CD4-positive, alpha-beta T cell treated with Interleukin-15 for 4 hours (primary cell): ENCODE measurements at regions not wholly inside any gene's neighbourhood (a gene's known extent, or its start where the extent isn't known, plus 50 kb on each side); places are given as distances from the start of the nearest gene placed in this dataset.
"Not testable (repeated sequence)": the region's sequence is repeated elsewhere in the genome, so short reads cannot be mapped to it uniquely, and the experiment has no call there.

Experiments used
- DNase-seq: peaks from one replicate; pipeline ENCODE4 v3.0.0-alpha.2; 2020; ENCODE audit warnings: low spot score

GRCh38 chr1:243074224-243074623 lies 180.9 kb downstream of the CEP170 start:
- DNase-seq = not testable (repeated sequence)

DNA sequence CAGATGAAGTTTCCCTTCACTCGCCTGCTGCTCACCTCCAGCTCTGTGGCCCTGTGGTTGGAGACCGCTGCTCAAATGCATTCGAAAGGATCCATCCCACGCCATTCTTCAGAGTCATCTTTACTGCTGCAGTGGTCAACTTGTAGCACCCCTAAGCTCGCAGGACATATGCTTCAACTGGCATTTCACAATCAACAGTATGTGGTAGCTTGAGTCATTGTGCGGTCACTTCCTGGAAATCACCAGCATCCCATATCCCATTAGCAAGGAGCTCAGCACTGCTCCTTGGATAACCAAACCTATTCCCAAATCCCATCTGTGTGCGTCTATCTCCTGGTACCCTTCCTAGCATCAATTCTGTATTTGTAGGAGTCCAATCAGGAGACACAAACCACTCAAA lies 188.0 kb downstream of the CEP170 start:
- not testable (repeated sequence) for DNase-seq

DNA sequence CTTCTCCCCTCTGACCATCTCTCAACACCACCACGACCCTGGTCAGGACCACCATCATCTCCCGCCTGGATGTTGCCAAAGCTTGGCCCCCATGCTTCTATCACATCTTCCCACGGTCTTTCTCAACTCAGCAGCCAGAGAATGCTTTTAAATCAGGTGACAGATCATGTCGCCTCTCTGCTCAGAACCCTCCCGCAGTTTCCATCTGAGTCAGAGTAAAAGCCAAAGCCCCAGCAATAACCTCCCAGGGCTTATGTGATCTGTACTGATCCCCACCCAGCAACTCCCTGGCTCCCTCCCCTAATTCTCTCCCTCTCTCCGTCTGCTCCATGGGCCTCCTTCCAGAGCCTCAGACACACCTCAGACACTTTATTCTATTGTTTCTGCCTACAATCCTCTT lies 193.1 kb downstream of the CEP170 start:
- not testable (repeated sequence) for DNase-seq

- not testable (repeated sequence) for DNase-seq
Observed at GRCh38 chr1:243055510-243055909, 199.6 kb downstream of the CEP170 start.

DNA sequence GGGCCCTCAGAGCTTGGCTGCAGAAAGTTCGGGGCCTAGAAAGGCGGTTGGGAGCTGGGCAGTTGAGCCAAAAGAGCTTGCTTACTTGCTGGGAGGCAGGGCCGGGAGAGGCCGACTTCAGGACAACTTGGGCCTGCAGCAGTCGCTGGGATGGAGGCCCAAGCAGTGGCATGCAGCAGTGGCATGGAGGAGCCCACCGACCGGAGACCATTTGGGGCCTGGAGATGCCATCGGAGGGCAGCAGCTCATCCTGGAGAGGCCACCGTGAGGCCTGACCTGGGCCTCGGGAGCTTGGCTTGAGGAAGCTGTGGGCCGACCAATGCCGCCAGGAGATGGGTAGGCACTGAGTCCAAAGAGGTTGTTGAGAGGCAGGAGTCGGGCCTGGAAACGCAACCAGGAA lies 200.0 kb downstream of the CEP170 start:
- not testable (repeated sequence) for DNase-seq

- not testable (repeated sequence) for DNase-seq
Observed at GRCh38 chr1:243054681-243055080, 200.4 kb downstream of the CEP170 start.

DNA sequence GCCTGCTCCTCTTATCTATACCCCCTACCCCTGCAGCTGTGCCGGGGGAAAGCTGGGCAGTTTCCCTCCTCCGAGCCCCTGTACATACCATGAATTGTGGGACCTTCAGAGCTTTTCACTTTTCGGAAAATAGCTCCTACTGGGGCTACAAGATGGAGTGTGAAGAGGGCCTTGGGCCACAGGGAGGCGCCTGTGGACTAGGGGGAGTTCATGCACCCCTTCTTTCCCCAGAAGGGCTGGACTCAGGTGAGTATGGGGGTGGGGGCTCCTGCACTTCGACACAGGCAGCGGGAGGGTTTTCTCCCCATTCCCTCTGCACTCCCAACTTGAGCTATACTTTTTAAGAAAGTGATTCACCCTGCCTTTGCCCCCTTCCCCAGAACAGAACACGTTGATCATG lies 202.0 kb downstream of the CEP170 start:
- not testable (repeated sequence) for DNase-seq

DNA sequence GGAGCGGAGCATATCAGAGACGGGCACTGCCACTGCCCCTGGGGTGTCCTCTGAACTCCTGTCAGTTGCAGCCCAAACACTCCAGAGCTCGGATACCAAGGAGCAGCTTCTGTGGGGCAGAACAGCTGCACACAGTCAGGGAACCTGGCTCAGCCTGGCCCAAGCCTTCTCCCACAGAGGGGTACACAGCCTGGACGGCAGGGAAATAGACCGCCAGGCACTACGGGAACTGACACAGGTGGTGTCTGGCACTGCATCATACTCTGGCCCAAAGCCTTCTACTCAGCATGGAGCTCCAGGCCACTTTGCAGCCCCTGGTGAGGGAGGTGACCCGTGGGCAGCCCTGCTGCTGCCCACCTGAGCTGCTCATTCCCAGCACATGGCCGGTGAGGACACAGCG lies 204.5 kb downstream of the CEP170 start:
- DNase-seq = not testable (repeated sequence)

DNA sequence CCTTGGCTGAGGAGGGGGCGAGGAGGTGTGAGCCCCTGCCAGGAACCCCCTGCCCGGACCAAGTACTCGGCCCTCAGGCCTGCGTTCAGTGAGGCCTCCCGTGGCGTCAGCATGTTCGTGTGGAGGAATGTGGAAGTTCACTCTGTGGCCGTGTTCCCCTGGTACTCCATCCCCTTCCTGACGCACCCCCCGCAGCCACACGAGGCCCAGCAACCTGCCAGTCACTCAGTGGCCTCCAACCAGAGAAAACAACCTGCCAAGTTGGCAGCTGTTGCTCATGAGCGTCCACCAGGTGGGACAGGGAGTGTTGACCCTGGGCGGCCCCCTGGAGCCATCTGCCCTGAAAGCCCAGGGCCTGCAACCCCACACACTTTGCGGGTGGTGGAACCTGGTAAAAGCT lies 205.4 kb downstream of the CEP170 start:
- not testable (repeated sequence) for DNase-seq

DNA sequence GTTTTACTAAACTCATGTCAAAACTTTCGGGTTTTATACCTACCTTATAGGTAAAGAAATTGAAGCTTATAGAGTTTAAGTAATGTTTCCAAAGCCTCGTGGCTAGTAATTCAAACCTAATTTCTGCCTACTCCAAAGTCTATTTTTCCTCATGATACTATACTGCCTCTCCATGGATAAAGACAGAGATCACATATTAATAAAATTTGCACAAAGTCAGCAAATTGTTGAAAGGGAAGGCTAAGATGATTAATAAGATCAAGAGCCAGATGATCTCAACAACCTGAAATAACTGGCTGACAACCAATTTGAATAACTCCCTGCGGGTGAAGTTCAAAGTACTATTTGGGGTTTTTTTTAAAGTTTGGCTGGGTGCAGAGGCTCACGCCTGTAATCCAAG lies 233.7 kb downstream of the CEP170 start:
- not testable (repeated sequence) for DNase-seq

DNA sequence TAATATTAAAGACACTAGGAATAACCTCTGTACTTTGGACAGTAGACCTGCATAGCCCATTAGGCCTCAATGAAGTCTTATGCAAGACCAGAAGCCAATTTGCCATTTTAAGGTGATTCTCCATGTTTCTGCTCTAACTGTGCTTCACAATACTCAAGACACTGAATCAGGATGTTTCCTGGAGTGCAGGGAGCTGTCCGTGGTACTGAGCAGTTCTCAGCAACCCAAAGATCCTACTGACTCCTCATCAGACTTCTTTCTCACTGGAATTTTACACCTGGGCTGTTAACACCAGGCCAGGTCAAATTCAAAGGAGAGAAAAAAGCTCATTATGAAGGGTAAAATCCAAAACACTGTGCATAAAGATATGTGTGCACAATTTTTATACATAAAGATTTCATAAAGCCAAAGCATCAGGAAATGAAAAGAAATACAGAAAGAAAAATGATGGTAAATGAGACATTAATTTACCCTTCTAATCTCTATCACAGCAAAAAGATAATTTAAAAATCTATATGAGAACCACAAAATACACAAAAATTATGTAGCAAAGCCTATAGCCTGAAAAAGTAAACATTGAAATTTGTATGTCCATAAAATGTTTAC lies 235.9 kb downstream of the CEP170 start:
- DNase-seq = peak; percentile 14

DNA sequence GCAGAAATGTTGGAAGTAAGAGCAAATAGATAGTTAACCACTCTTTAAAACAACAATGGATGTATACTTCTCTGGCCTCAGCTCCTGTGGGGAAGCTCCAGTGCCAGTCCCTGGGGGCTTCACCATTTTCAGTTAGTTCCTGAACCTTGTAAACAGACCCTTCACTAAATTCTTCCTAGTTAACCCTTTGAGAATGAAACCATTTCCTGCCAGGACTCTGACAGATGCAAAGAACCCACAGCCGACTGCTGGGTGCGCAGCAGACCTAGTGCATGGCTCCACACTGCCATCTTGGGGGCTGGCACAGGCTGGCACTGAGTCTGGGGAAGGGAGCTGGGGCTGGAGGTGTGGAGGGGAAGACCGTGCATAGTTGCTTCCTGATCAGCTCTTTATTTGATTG lies 244.4 kb downstream of the CEP170 start:
- DNase-seq = not testable (repeated sequence)

- DNase-seq = not testable (repeated sequence)
Observed at GRCh38 chr1:243001003-243001402, 254.1 kb downstream of the CEP170 start.

GRCh38 chr1:242992776-242993175 lies 262.3 kb downstream of the CEP170 start:
- not testable (repeated sequence) for DNase-seq

DNA sequence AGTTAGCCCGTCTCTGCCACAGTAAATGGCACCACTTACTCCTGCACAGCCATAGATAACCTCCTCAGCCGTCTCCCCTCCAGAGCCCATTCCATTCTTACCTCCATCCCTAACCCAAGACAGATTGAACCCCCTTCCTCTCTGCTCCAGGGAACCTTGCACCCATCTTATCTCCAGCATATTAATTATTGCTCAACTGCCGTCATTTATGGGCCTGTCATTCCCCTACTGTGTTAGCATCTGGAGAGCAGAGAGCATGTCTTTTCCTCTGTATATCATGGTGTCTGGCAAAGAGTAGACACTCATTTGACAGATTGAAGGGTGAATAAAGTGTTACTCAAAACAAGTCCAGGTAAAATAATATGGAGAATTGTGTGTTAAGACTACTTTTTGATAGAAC lies 270.0 kb downstream of the CEP170 start:
- not testable (repeated sequence) for DNase-seq

GRCh38 chr1:242973341-242973740 lies 281.7 kb downstream of the CEP170 start:
- not testable (repeated sequence) for DNase-seq

GRCh38 chr1:242966892-242967291 lies 288.2 kb downstream of the CEP170 start:
- no peak for DNase-seq

DNA sequence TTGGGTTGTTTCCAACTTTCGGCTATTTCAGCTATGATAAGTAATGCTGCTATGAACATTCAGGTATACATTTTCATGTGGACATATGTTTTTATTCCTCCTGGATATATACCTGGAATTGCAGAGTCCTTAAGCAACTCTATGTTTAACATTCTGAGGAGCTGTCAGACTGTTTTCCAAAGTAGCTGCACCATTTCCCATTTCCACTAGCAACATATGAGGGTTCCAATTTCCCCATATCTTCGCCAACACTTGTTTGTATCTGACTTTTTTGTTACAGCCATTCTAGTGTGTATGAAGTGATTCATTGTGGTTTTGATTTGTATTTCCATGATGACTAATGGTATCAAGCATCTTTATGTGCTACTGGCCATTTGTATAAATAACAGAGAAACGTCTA lies 295.7 kb downstream of the CEP170 start:
- DNase-seq = not testable (repeated sequence)

- not testable (repeated sequence) for DNase-seq
Observed at GRCh38 chr1:242954945-242955344, 300.1 kb downstream of the CEP170 start.

GRCh38 chr1:242946206-242946605 lies 308.9 kb downstream of the CEP170 start:
- DNase-seq = no peak

GRCh38 chr1:242936725-242937124 lies 318.4 kb downstream of the CEP170 start:
- DNase-seq = not testable (repeated sequence)

DNA sequence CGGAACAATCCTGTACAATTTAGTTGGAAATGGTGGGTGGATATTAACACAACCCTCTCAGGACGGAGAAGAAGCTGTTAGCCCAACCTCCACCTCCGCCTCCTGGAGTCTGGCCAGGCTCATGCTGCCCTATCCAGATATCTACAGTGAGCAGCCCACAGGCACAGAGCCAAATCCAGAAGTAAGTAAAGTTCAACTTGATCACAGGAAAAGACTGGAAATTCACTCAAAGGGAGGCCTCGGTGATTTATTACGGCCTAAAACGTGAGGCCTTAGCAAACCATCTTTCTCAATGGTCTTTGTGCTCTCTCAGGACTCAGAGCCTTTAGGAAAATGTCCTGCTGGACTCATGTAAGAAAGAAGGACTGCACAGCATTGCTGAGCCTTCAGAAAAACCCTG lies 330.4 kb downstream of the CEP170 start:
- not testable (repeated sequence) for DNase-seq

DNA sequence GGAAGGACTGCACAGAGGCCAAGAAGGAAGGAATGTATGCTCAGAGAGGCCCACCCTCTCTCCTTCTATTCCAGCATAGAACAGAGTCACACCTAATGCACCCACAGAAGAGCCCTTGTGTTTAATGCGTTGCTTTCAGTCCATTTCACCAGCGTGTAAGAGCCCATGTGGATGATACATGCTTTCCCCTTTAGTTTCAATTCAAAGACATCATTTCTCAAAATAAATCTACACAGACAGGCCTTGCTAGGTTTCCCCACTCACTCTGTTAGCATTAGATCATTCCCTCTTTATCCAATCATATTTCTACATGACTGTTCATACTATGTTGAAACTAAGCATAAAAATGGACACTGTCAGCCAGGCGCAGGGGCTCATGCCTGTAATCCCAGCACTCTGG lies 331.5 kb downstream of the CEP170 start:
- DNase-seq = not testable (repeated sequence)

DNA sequence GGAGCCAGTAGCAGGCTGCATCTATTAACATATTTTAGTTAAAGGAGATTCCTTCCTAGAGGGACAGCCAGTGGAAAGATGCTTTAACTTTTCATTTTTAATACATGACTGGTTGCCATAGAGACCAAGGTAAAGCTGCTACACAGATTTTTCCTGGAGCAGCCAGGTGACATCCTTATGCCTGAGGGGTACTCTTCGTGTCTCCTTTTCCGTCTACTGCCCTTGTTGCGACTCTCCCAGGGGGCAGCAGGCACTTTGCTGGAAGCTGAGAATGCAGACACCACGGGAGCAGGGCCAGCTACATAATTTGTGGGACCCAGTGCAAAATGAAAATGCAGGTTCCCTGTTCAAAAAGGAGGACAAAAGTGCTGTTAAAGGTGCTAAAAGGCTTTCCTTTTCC lies 340.4 kb downstream of the CEP170 start:
- DNase-seq = not testable (repeated sequence)
